Motor neuron (in vitro differentiated cells): ENCODE measurements at regions not wholly inside any gene's neighbourhood (a gene's known extent, or its start where the extent isn't known, plus 50 kb on each side); places are given as distances from the start of the nearest gene placed in this dataset.
A peak's percentile ranks its signal among the peaks of the same experiment; 100 is the strongest.

Experiments used
- ATAC-seq, 8 experiments: fragments of 200-7000 bp; cut with Tn5 transposase; replicated peaks in 6 of 8; 2 replicates each; pipeline ENCODE4 v1.8.0; 2021; ENCODE audit warnings: mild to moderate bottlenecking in 8 of 8, moderate library complexity in 8 of 8
- H3K27ac ChIP-seq, 2 donors: fragments of 250-450 bp; sonication (Bioruptor Pico); 2 replicates each; pipeline ENCODE4 v1.9.0; 2021; ENCODE audit warnings: antibody characterized with exemption in 2 of 2, mild to moderate bottlenecking in 2 of 2, moderate library complexity in 1 of 2
- H3K4me1 ChIP-seq, 2 donors: fragments of 250-450 bp; sonication (Bioruptor Pico); replicated peaks in 1 of 2; 2 replicates each; pipeline ENCODE4 v1.6.1; 2021; ENCODE audit warnings: antibody characterized with exemption in 2 of 2, mild to moderate bottlenecking in 2 of 2, moderate library complexity in 1 of 2
- H3K4me3 ChIP-seq, 5 donors: fragments of 250-450 bp; sonication (Bioruptor Pico); 2 replicates each; pipeline ENCODE4 v1.9.0; 2021; ENCODE audit warnings: antibody characterized with exemption in 5 of 5, mild to moderate bottlenecking in 5 of 5, moderate library complexity in 4 of 5
- WGBS, 10 experiments: fragments of 450-650 bp; shearing (Covaris generic); methylation state at CpG; one replicate each; pipeline ENCODE4 v1.0.0; 2022; 5-methylcytosine and 5-hydroxymethylcytosine counted together
- in situ Hi-C, 9 experiments: fragments of 400-800 bp; cut with MboI; loops; one replicate each; pipeline ENCODE4 v1.15.0; 2021; ENCODE audit warnings: low sequenced_read_pairs in 9 of 9, low pct_unique_long_range_greater_than_20kb in 2 of 9; ENCODE audit not compliant: unreplicated experiment in 9 of 9

- no peaks in the 10 kb centered on the region for H3K4me1 ChIP-seq
- WGBS, 10 experiments, result 50 to 100% (median 84%) methylated on average over 1 to 6 of the region's 6 CpGs; no CpG with 5 or more reads in 1 of the 10 experiments
- H3K4me3 ChIP-seq, result no peak overlapping the region
- no peak for ATAC-seq
- in situ Hi-C loops, result no loop called here
- H3K27ac ChIP-seq, result no peak overlapping the region
Measured at GRCh38 chr12:69015831-69016230, 82.9 kb upstream of the CPM start.

DNA sequence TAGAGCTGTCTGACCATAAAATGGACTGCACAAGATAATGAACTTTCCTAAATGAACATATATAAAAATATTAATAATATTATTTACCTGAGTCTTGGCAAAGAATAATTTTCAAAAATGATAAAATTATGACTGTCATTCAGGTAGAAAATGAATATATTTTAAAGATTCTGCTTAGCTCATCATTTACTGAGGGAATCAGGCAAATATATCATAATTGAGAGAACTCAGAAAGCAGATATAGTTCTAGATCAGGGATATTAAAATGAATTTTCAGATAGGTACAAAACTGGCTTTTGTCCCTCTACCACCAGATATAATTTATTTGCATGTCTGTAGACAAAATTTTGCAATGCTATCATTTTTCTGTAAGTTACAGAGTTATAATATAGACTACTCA is 86.1 kb upstream of the CPM start:
- Histone ChIP-seq H3K4me1 (no peaks in the 10 kb centered on the region), H3K4me3 (no peak overlapping the region), H3K27ac (no peak overlapping the region)
- ATAC-seq, result no peak
- in situ Hi-C loops, result no loop called here

DNA sequence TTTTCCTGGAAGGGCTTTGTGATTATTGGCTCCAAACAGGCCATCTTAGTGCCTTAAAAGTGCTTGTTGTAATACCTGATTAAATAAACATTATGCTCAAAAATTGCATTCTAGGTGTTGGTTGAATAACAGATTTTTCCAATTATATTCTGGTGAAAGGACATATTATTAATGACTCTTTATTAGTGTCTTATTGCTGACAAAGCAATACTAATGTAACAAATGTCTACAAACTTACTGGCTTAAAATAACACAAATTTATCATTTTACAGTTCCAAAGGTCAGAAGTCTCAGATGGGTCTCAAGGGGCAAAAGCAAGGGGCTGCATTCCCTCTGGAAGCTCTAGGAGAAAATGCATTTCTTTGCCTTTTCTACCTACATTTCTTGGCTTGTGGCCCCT is 86.9 kb upstream of the CPM start:
- Histone ChIP-seq H3K27ac (no peak overlapping the region), H3K4me1 (no peaks in the 10 kb centered on the region), H3K4me3 (no peak overlapping the region)

GRCh38 chr12:69022674-69023073 is 89.7 kb upstream of the CPM start:
- Histone ChIP-seq H3K4me1 (no peaks in the 10 kb centered on the region), H3K4me3 (no peak overlapping the region), H3K27ac (no peak overlapping the region)
- ATAC-seq, result no peak
- in situ Hi-C loops, result no loop called here
- WGBS, 10 experiments, result 80 to 100% (median 100%) methylated on average over 1 to 3 of the region's 4 CpGs; no CpG with 5 or more reads in 4 of the 10 experiments

More for the DNA sequence above, 86.9 kb upstream of the CPM start:
- in situ Hi-C loops, result no loop called here
- ATAC-seq, result no peak

DNA sequence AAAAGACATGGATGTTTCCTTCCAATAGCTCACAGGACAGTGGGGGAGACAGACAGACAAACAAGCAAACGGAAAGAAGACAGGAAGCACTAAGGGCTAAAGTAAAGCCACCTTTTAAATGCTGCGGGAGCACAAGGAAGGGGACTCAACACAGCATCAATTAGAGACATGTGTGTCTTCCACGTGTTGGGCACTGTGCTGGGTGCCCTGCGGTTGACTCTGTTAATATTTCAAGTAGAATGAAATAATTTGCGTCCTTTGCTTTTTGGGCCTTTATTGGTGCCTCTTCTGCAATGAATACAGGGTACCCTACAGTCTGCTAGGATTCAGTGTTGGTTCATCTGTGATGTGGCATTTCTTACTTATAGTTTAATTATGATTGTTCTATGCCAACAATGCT is 90.9 kb upstream of the CPM start:
- Histone ChIP-seq H3K4me3 (no peak overlapping the region), H3K27ac (no peak overlapping the region), H3K4me1 (no peaks in the 10 kb centered on the region)
- ATAC-seq, result no peak
- in situ Hi-C loops, result no loop called here
- WGBS, 10 experiments, result 0 to 86% (median 75%) methylated on average over 1 to 5 of the region's 5 CpGs; no CpG with 5 or more reads in 1 of the 10 experiments

DNA sequence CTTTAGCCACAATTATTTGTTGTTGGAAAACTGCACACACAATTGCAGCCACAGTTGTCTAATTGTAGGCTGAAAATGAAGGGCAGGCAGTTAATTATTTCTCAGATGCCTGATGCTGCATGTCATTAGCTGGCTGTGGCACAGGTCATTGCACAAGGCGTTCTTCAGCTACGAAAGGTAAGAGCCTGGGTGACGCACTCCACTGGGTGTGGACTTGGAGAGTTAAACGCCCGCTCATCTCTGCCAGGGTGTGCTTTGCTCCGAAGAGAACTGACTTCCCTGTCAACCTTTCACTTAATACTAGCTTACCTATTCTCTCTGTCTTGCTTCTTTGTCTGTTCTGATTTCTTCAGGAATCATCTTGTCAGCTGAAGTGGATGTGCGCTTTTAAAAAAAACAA is 91.4 kb upstream of the CPM start:
- Histone ChIP-seq H3K4me1 (no peaks in the 10 kb centered on the region), H3K27ac (no peak overlapping the region), H3K4me3 (no peak overlapping the region)
- in situ Hi-C loops, result no loop called here
- WGBS, 10 experiments, result 6 to 95% (median 82%) methylated on average over 1 to 7 of the region's 7 CpGs; no CpG with 5 or more reads in 1 of the 10 experiments
- peak in 2 of 8 experiments; percentile 92 to 97 for ATAC-seq

DNA sequence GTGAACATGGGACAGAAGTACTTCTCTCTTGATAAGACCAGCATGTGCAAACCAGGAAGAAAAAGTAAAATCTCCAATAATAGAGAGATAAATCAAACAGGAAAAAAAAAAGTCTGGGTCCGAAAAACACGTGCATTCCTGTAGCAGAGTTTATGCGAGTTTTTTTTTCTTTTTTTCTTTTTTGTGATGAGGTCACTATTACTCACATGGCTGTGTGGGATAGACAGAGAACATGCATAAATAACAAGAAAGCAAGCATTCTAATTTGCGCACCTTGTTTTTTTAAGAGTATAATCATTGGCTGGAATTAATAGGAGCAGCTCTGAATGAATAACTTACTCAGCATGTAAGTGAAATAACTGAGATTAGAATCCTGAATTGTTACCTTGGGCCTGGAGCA is 91.9 kb upstream of the CPM start:
- ATAC-seq, result peak in 2 of 8 experiments; percentile 85
- 4 to 94% (median 56%) methylated on average over 2 to 4 of the region's 4 CpGs for WGBS, 10 experiments
- Histone ChIP-seq H3K4me1 (no peaks in the 10 kb centered on the region), H3K27ac (no peak overlapping the region), H3K4me3 (no peak overlapping the region)
- in situ Hi-C loops, result no loop called here

GRCh38 chr12:69026336-69026735 is 93.4 kb upstream of the CPM start:
- H3K4me1 ChIP-seq, result no peaks in the 10 kb centered on the region
- in situ Hi-C loops, result no loop called here
- H3K4me3 ChIP-seq, result no peak overlapping the region
- no peak overlapping the region for H3K27ac ChIP-seq
- 80 to 100% (median 100%) methylated on average over 1 of the region's 1 CpG; no CpG with 5 or more reads in 5 of the 10 experiments for WGBS, 10 experiments
- ATAC-seq, result no peak

GRCh38 chr12:69027411-69027881 is 94.5 kb upstream of the CPM start:
- no peak for ATAC-seq
- Histone ChIP-seq H3K27ac (no peak overlapping the region), H3K4me3 (no peak overlapping the region), H3K4me1 (no peaks in the 10 kb centered on the region)
- 33 to 94% (median 78%) methylated on average over 1 to 4 of the region's 4 CpGs for WGBS, 10 experiments
- in situ Hi-C loops, result no loop called here

DNA sequence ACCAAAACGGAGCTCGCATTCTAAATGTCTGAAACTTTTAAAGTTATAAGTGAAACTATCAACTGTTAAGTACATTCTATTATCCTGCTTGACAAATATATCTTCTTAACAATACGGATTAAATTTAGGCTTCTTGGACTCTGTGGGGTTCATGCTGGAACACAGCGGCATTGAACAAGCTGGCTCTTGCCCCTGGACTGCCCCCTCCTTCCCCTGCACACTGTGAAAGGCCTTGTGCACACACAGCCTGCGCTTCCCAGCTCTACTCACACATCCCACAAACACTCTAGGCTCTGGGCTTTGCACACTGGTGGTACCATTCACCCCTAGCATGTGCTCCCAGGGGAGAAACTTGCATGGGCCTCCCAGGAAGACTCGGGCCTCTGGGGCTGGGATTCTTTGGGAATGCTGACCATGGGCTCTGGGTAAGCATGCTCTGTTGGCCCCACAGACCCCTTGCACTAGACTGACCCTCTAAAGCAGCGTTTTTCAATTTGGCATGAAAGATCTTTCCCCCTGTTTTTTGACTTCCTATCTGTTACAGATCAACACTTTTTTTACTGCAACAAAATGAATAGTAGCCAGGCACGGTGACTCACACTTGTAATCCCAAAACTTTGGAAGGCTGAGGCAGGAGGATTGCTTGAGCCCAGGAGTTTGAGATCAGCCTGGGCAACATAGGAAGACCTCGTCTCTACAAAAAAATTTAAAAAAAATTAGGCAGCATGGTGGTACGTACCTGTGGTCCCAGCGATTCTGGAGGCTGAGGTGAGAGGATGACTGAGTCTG is 96.2 kb upstream of the CPM start:
- H3K4me1 ChIP-seq, result no peaks in the 10 kb centered on the region
- H3K27ac ChIP-seq, result no peak overlapping the region
- in situ Hi-C loops, result no loop called here
- 65 to 93% (median 80%) methylated on average over 1 to 10 of the region's 11 CpGs for WGBS, 10 experiments
- H3K4me3 ChIP-seq, result no peak overlapping the region
- no peak for ATAC-seq

GRCh38 chr12:69030321-69030720 is 97.3 kb upstream of the CPM start:
- in situ Hi-C loops, result no loop called here
- H3K4me3 ChIP-seq, result no peak overlapping the region
- ATAC-seq, result no peak
- WGBS, 10 experiments, result 31 to 100% (median 83%) methylated on average over 1 to 2 of the region's 2 CpGs
- no peaks in the 10 kb centered on the region for H3K4me1 ChIP-seq
- no peak overlapping the region for H3K27ac ChIP-seq

DNA sequence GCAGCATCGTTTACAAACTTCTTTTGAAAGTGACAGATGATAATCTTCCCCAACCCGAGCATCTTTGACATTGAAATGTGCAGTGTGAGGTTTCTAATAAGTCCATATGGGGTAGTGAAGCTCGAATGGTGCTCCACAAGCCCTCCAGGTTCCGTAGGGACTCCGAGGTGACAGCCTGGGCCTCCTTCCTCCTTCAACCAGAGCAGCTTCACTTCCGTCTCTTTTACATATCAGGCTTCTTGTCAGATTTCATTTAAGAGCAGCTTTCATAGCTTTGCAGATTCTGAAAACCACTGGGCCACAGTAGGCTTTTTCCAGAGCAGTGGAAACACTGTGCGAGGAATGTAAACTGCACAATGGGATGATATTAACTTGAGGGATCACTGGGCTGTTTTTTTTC is 103.6 kb upstream of the CPM start:
- no peak for ATAC-seq
- in situ Hi-C loops, result no loop called here
- H3K4me3 ChIP-seq, result no peak overlapping the region
- H3K27ac ChIP-seq, result no peak overlapping the region
- 39 to 100% (median 80%) methylated on average over 2 to 6 of the region's 7 CpGs; no CpG with 5 or more reads in 1 of the 10 experiments for WGBS, 10 experiments
- no peaks in the 10 kb centered on the region for H3K4me1 ChIP-seq

DNA sequence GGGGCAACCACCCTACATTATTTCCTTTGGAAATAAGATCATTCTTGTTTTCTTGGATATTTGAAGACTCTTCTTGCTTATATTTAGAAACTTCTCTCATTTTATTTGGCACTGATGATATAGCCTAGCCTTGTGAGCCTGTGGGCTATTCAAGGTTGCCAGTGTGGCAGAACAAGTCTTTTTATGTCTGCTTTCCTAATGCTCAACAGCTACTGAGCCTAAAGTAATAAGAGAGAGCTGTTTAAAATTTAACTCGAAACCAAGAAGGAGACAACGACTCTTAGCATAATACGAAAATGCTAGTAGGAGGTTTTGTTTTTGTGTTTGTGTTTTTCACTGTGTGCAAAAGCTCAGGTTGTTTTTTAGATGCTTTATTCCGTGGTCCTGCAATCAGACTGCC is 104.0 kb upstream of the CPM start:
- 20 to 80% (median 47%) methylated on average over 1 to 4 of the region's 4 CpGs for WGBS, 10 experiments
- H3K27ac ChIP-seq, result no peak overlapping the region

GRCh38 chr12:69039911-69040310 is 106.9 kb upstream of the CPM start:
- in situ Hi-C loops, result no loop called here
- no peak for ATAC-seq
- WGBS, 10 experiments, result 46 to 100% (median 84%) methylated on average over 1 to 2 of the region's 2 CpGs; no CpG with 5 or more reads in 2 of the 10 experiments
- Histone ChIP-seq H3K27ac (no peak overlapping the region), H3K4me1 (no peaks in the 10 kb centered on the region), H3K4me3 (no peak overlapping the region)

More for the DNA sequence above, 104.0 kb upstream of the CPM start:
- H3K4me3 ChIP-seq, result no peak overlapping the region
- no peak for ATAC-seq
- in situ Hi-C loops, result no loop called here
- no peaks in the 10 kb centered on the region for H3K4me1 ChIP-seq
